Gastrocnemius medialis (tissue), 4 donors: ENCODE measurements at regions not wholly inside any gene's neighbourhood (a gene's known extent, or its start where the extent isn't known, plus 50 kb on each side); places are given as distances from the start of the nearest gene placed in this dataset.

Experiments used
- ATAC-seq, 2 donors: fragments of 150-250 bp; one replicate each; pipeline ENCODE4 v1.9.1; 2016
- DNase-seq, 2 donors: peaks; one replicate each; pipeline ENCODE4 v3.0.0-alpha.2; 2019
- H3K27ac ChIP-seq, 4 donors: fragments of 200-600 bp; sonication (generic); 1 replicate in 1 of 4; 2 replicates in 3 of 4; pipeline ENCODE4 v1.5.1; 2016 to 2018; ENCODE audit warnings: mild to moderate bottlenecking in 2 of 4, moderate library complexity in 1 of 4
- H3K27me3 ChIP-seq, 3 donors: fragments of 200-600 bp; sonication (generic) in 2 of 3; 1 replicate in 1 of 3; 2 replicates in 2 of 3; pipeline versions ENCODE4 v1.5.1 to v1.6.0; 2016 to 2019; ENCODE audit warnings: mild to moderate bottlenecking in 1 of 3, moderate library complexity in 1 of 3
- H3K36me3 ChIP-seq, 2 donors: fragments of 200-600 bp; sonication (generic) in 1 of 2; one replicate each; pipeline ENCODE4 v1.5.1; 2017 to 2018
- H3K4me1 ChIP-seq, 2 donors: fragments of 200-600 bp; sonication (generic) in 1 of 2; one replicate each; pipeline ENCODE4 v1.5.1; 2016 to 2017; ENCODE audit warnings: mild to moderate bottlenecking in 2 of 2
- H3K4me3 ChIP-seq, 4 donors: fragments of 200-600 bp; sonication (generic) in 3 of 4; 1 replicate in 1 of 4; 2 replicates in 3 of 4; pipeline ENCODE4 v1.5.1; 2016 to 2019; ENCODE audit warnings: mild to moderate bottlenecking in 2 of 4
- H3K9me3 ChIP-seq, 3 donors: fragments of 200-600 bp; sonication (generic) in 2 of 3; 1 replicate in 1 of 3; 2 replicates in 2 of 3; pipeline ENCODE4 v1.5.1; 2016 to 2019
- POLR2A ChIP-seq, 2 donors: fragments of 450-650 bp; IDR thresholded peaks; one replicate each; pipeline ENCODE4 v1.6.1; 2017; ENCODE audit warnings: antibody characterized with exemption in 2 of 2, mild to moderate bottlenecking in 2 of 2, moderate library complexity in 2 of 2
- in situ Hi-C, 4 donors: fragments of 200-750 bp; cut with MboI; loops; one replicate each; pipeline versions ENCODE4 v1.15.0 to v1.8.0; 2017; ENCODE audit warnings: low sequenced_read_pairs in 4 of 4
- intact Hi-C: fragments of 100-400 bp; cut with DNase I; formaldehyde crosslinking; loops from one replicate; pipeline ENCODE4 v1.15.1; 2023; ENCODE audit warnings: low total_unique reads
- TF ChIP-seq, protein P1 (sequence below), 5 experiments: fragments of 450-650 bp in 3 of 5; fragments of 200-600 bp in 2 of 5; sonication (generic) in 2 of 5; IDR thresholded peaks in 4 of 5; conservative IDR thresholded peaks in 1 of 5; 1 replicate in 4 of 5; 2 replicates in 1 of 5; pipeline ENCODE4 v1.5.1; 2016 to 2019; ENCODE audit warnings: antibody characterized with exemption in 5 of 5, mild to moderate bottlenecking in 3 of 5, moderate library complexity in 3 of 5

DNA sequence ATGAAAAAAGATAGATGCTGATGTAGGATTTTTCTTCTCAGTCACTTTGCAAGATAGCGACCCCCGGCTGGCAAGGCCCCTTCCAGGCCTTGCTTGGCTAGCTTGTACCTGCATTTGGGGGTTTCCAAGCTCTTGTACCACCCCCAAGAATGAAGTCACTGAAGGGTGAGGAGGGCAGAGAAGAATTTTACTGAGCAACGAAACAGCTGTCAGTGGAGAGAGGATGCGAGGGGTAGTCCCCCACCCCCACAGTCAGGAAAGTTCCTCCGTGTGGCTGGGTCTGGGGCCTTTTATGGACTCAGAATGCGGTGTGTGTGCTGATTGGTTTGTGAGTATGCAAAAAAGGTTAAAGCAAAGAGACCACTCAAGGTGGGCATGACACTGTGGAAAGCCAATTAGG is 382.0 kb downstream of the GPD2 start:
- no peak for DNase-seq
- in situ Hi-C loops (no loop called here), intact Hi-C loops (no loop called here)
- no peak for ATAC-seq
- Histone ChIP-seq H3K4me3 (no peak overlapping the region), H3K27me3 (no peaks in the 10 kb centered on the region), H3K27ac (no peak overlapping the region), H3K4me1 (no peaks in the 10 kb centered on the region), H3K36me3 (no peaks in the 10 kb centered on the region), H3K9me3 (no peaks in the 10 kb centered on the region)
- no peak for TF ChIP-seq POLR2A (IDR thresholded peaks at IDR 0.05)
- TF ChIP-seq, protein P1, sequence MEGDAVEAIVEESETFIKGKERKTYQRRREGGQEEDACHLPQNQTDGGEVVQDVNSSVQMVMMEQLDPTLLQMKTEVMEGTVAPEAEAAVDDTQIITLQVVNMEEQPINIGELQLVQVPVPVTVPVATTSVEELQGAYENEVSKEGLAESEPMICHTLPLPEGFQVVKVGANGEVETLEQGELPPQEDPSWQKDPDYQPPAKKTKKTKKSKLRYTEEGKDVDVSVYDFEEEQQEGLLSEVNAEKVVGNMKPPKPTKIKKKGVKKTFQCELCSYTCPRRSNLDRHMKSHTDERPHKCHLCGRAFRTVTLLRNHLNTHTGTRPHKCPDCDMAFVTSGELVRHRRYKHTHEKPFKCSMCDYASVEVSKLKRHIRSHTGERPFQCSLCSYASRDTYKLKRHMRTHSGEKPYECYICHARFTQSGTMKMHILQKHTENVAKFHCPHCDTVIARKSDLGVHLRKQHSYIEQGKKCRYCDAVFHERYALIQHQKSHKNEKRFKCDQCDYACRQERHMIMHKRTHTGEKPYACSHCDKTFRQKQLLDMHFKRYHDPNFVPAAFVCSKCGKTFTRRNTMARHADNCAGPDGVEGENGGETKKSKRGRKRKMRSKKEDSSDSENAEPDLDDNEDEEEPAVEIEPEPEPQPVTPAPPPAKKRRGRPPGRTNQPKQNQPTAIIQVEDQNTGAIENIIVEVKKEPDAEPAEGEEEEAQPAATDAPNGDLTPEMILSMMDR (IDR thresholded peaks at IDR 0.05 in 4 of 5, conservative IDR thresholded peaks at IDR 0.05 in 1 of 5) = no peak

DNA sequence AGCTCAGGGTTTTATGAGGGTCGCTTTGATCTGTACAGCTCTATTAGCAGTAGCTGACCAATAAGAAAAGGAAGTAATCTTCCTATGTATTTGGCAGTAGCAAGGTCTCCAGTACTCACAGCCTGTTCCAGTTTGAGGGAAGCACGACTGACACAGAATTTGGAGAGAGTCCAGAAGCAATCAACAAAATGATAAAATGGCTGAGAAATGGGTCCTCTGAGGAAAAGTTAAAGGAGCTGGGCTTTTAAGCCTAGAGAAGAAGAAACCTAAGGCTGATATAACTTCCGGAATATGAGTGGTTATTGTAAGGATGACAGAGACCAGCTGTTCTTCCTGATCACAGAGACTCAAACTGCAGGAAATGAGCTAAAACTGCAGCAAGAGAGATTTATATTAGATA is 382.8 kb downstream of the GPD2 start:
- Histone ChIP-seq H3K9me3 (no peaks in the 10 kb centered on the region), H3K4me3 (no peak overlapping the region), H3K27ac (no peak overlapping the region), H3K4me1 (no peaks in the 10 kb centered on the region), H3K36me3 (no peaks in the 10 kb centered on the region), H3K27me3 (no peaks in the 10 kb centered on the region)
- TF ChIP-seq POLR2A (IDR thresholded peaks at IDR 0.05) = no peak
- TF ChIP-seq, protein P1 (IDR thresholded peaks at IDR 0.05 in 4 of 5, conservative IDR thresholded peaks at IDR 0.05 in 1 of 5) = no peak
- in situ Hi-C loops = no loop called here
- intact Hi-C loops = no loop called here
- DNase-seq (no peak), ATAC-seq (no peak)

DNA sequence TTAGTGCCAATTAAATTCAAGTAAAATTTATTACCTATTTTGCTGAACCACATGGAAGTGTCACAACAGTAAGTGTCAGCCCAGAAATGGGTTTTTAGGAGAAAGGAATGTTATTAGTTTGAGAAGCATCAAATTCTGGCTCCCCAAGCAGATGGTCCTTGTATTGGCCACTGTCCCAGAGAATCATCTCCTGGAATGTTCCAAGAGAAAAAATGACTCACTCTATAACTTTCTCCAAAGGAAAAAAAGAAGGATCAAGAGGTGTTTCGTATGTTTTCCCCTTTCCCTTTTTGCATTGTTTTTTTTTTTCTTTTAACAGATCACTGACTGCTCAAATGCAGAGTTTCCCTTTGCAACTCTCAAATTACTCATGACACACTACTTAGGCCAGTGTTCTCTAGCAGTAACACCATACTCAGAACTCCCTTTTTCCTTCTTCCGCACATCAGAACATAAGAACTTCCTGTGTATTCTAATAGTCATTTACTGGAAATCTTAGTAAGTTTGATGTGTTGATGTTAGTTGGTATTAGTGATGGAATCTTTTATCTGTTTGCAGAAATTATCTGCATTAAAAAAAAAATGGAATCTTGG is 390.3 kb downstream of the GPD2 start:
- no peaks in the 10 kb centered on the region for H3K27me3 ChIP-seq
- H3K36me3 ChIP-seq = no peaks in the 10 kb centered on the region
- in situ Hi-C loops = no loop called here

DNA sequence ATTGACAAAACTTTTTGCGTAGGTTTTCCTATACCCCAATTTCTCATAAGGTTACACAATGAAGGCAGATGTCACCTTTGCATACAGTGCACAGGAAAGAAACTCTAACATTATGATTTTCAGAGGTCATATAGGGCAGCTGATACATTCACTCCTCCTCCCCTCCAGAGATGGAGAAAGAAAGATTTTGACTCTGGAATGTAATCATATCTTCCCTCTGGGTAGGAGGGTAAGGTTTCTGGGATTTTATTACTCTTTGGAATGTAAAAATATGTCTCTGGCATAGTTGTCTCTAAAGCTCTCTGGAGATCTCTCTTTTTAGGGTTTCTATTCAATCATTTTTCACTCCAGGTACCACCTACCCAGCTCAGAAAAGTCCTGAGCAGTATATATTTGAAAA is 398.3 kb downstream of the GPD2 start:
- Histone ChIP-seq H3K27me3 (no peaks in the 10 kb centered on the region), H3K4me3 (no peak overlapping the region), H3K9me3 (no peaks in the 10 kb centered on the region), H3K4me1 (no peaks in the 10 kb centered on the region), H3K36me3 (no peaks in the 10 kb centered on the region), H3K27ac (no peak overlapping the region)
- no peak for DNase-seq
- intact Hi-C loops (no loop called here), in situ Hi-C loops (no loop called here)
- TF ChIP-seq POLR2A (IDR thresholded peaks at IDR 0.05) = no peak
- TF ChIP-seq, protein P1 (IDR thresholded peaks at IDR 0.05 in 4 of 5, conservative IDR thresholded peaks at IDR 0.05 in 1 of 5) = no peak
- no peak for ATAC-seq

More for the DNA sequence above, 390.3 kb downstream of the GPD2 start:
- no peak overlapping the region for H3K27ac ChIP-seq
- no peaks in the 10 kb centered on the region for H3K9me3 ChIP-seq
- no peaks in the 10 kb centered on the region for H3K4me1 ChIP-seq
- no peak for DNase-seq
- no peak overlapping the region for H3K4me3 ChIP-seq
- ATAC-seq = no peak
- intact Hi-C loops = no loop called here
- no peak for TF ChIP-seq POLR2A (IDR thresholded peaks at IDR 0.05)
- TF ChIP-seq, protein P1 (IDR thresholded peaks at IDR 0.05 in 4 of 5, conservative IDR thresholded peaks at IDR 0.05 in 1 of 5) = no peak
